Activated CD4-positive, alpha-beta memory T cell treated with anti-CD3 and anti-CD28 coated beads for 36 hours (primary cell): ENCODE measurements at regions not wholly inside any gene's neighbourhood (a gene's known extent, or its start where the extent isn't known, plus 50 kb on each side); places are given as distances from the start of the nearest gene placed in this dataset.
"Not testable (repeated sequence)": the region's sequence is repeated elsewhere in the genome, so short reads cannot be mapped to it uniquely, and the experiment has no call there.

ENCODE experiments used
- CTCF ChIA-PET: fragments of 350-600 bp; sonication (Branson Sonifier 250); formaldehyde crosslinking; loops from one replicate; lab custom pipeline; 2021; ENCODE audit warnings: antibody characterized with exemption, inconsistent platforms; lab: Charles Lee
- POLR2A ChIA-PET: fragments of 350-600 bp; sonication (Branson Sonifier 250); formaldehyde crosslinking; loops from one replicate; lab custom pipeline; 2021; ENCODE audit warnings: antibody characterized with exemption; lab: Charles Lee
- DNase-seq: peaks from one replicate; pipeline ENCODE4 v3.0.0-alpha.2; 2020
- H3K27ac Mint-ChIP-seq: one replicate; pipeline ENCODE4 v1.8.0; 2021; ENCODE audit warnings: mixed read lengths
- H3K27me3 Mint-ChIP-seq: one replicate; pipeline ENCODE4 v1.8.0; 2021; ENCODE audit warnings: mixed read lengths
- H3K36me3 Mint-ChIP-seq: one replicate; pipeline ENCODE4 v1.8.0; 2021; ENCODE audit warnings: mixed read lengths
- H3K4me1 Mint-ChIP-seq: one replicate; pipeline ENCODE4 v1.8.0; 2021; ENCODE audit warnings: low read depth, mixed read lengths
- H3K4me3 Mint-ChIP-seq: one replicate; pipeline ENCODE4 v1.8.0; 2021; ENCODE audit warnings: mild to moderate bottlenecking, mixed read lengths
- H3K9me3 Mint-ChIP-seq: one replicate; pipeline ENCODE4 v1.8.0; 2021; ENCODE audit warnings: mixed read lengths
- intact Hi-C: fragments of 100-400 bp; cut with micrococcal nuclease; formaldehyde crosslinking; loops from one replicate; pipeline ENCODE4 v1.15.1; 2023

- Mint-ChIP-seq H3K4me1 (no peaks in the 10 kb centered on the region), H3K27ac (no peak overlapping the region), H3K36me3 (no peaks in the 10 kb centered on the region), H3K27me3 (no peaks in the 10 kb centered on the region), H3K9me3 (peaks cover 3% of the 10 kb centered on the region), H3K4me3 (no peak overlapping the region)
- intact Hi-C loops = no loop called here
- ChIA-PET POLR2A (no interaction called here), CTCF (no interaction called here)
- DNase-seq = no peak
Observed at GRCh38 chr15:98330692-98331435, 317.5 kb upstream of the IGF1R start.

- Mint-ChIP-seq H3K9me3 (no peaks in the 10 kb centered on the region), H3K27ac (no peak overlapping the region), H3K27me3 (no peaks in the 10 kb centered on the region), H3K4me1 (no peaks in the 10 kb centered on the region), H3K4me3 (no peak overlapping the region), H3K36me3 (no peaks in the 10 kb centered on the region)
- no peak for DNase-seq
- ChIA-PET POLR2A (no interaction called here), CTCF (no interaction called here)
- intact Hi-C loops = no loop called here
Observed at GRCh38 chr15:98331676-98332075, 316.7 kb upstream of the IGF1R start.

GRCh38 chr15:98333251-98333650 lies 315.1 kb upstream of the IGF1R start:
- no peak for DNase-seq
- ChIA-PET POLR2A (no interaction called here), CTCF (interaction anchor here (2.5 kb wide), 1 partner anchor 22 kb away, joined by 14 read pairs; no protein-coding TSS in a partner anchor)
- Mint-ChIP-seq H3K4me1 (no peaks in the 10 kb centered on the region), H3K36me3 (no peaks in the 10 kb centered on the region), H3K27me3 (no peaks in the 10 kb centered on the region), H3K9me3 (no peaks in the 10 kb centered on the region), H3K4me3 (no peak overlapping the region), H3K27ac (no peak overlapping the region)
- intact Hi-C loops = no loop called here

- no peaks in the 10 kb centered on the region for H3K9me3 Mint-ChIP-seq
- no peak overlapping the region for H3K27ac Mint-ChIP-seq
- intact Hi-C loops = no loop called here
- DNase-seq = no peak
- ChIA-PET CTCF (no interaction called here), POLR2A (no interaction called here)
- H3K27me3 Mint-ChIP-seq = peaks cover 2% of the 10 kb centered on the region
- no peaks in the 10 kb centered on the region for H3K4me1 Mint-ChIP-seq
- no peak overlapping the region for H3K4me3 Mint-ChIP-seq
- no peaks in the 10 kb centered on the region for H3K36me3 Mint-ChIP-seq
Observed at GRCh38 chr15:98342911-98343310, 305.4 kb upstream of the IGF1R start.

GRCh38 chr15:98344591-98344990 lies 303.7 kb upstream of the IGF1R start:
- ChIA-PET POLR2A (no interaction called here), CTCF (interaction anchor here (1.7 kb wide), 1 partner anchor 77 kb away, joined by 5 read pairs; no protein-coding TSS in a partner anchor)
- no peak overlapping the region for H3K27ac Mint-ChIP-seq
- H3K9me3 Mint-ChIP-seq = no peaks in the 10 kb centered on the region
- H3K4me1 Mint-ChIP-seq = no peaks in the 10 kb centered on the region
- no peaks in the 10 kb centered on the region for H3K36me3 Mint-ChIP-seq
- intact Hi-C loops = no loop called here
- no peak overlapping the region for H3K4me3 Mint-ChIP-seq
- H3K27me3 Mint-ChIP-seq = peaks cover 4% of the 10 kb centered on the region
- DNase-seq = no peak

GRCh38 chr15:98347001-98347400 lies 301.3 kb upstream of the IGF1R start:
- ChIA-PET POLR2A (no interaction called here), CTCF (no interaction called here)
- no peak overlapping the region for H3K27ac Mint-ChIP-seq
- H3K4me1 Mint-ChIP-seq = no peaks in the 10 kb centered on the region
- no peaks in the 10 kb centered on the region for H3K9me3 Mint-ChIP-seq
- peaks cover 4% of the 10 kb centered on the region for H3K27me3 Mint-ChIP-seq
- H3K4me3 Mint-ChIP-seq = no peak overlapping the region
- no peak for DNase-seq
- no peaks in the 10 kb centered on the region for H3K36me3 Mint-ChIP-seq
- intact Hi-C loops = no loop called here

GRCh38 chr15:98347866-98348265 lies 300.5 kb upstream of the IGF1R start:
- ChIA-PET CTCF (interaction anchor here (0.7 to 1.2 kb wide), 2 partner anchors 10 to 36 kb away, joined by 3 to 5 read pairs; no protein-coding TSS in a partner anchor), POLR2A (no interaction called here)
- no peaks in the 10 kb centered on the region for H3K4me1 Mint-ChIP-seq
- no peaks in the 10 kb centered on the region for H3K9me3 Mint-ChIP-seq
- no peak overlapping the region for H3K4me3 Mint-ChIP-seq
- peaks cover 3% of the 10 kb centered on the region for H3K27me3 Mint-ChIP-seq
- no peak overlapping the region for H3K27ac Mint-ChIP-seq
- no peak for DNase-seq
- intact Hi-C loops = no loop called here
- no peaks in the 10 kb centered on the region for H3K36me3 Mint-ChIP-seq

GRCh38 chr15:98350276-98350675 lies 298.1 kb upstream of the IGF1R start:
- no peaks in the 10 kb centered on the region for H3K9me3 Mint-ChIP-seq
- no peaks in the 10 kb centered on the region for H3K4me1 Mint-ChIP-seq
- peaks cover 3% of the 10 kb centered on the region for H3K27me3 Mint-ChIP-seq
- ChIA-PET CTCF (no interaction called here), POLR2A (no interaction called here)
- H3K36me3 Mint-ChIP-seq = no peaks in the 10 kb centered on the region
- no peak for DNase-seq
- H3K4me3 Mint-ChIP-seq = no peak overlapping the region
- H3K27ac Mint-ChIP-seq = no peak overlapping the region
- intact Hi-C loops = no loop called here

- H3K4me1 Mint-ChIP-seq, H3K36me3 Mint-ChIP-seq, H3K4me3 Mint-ChIP-seq, H3K27ac Mint-ChIP-seq, intact Hi-C loops, DNase-seq, H3K9me3 Mint-ChIP-seq, H3K27me3 Mint-ChIP-seq, CTCF ChIA-PET, POLR2A ChIA-PET: not testable (repeated sequence)
Observed at GRCh38 chr15:98358274-98358673, 290.1 kb upstream of the IGF1R start.

GRCh38 chr15:98358971-98359370 lies 289.4 kb upstream of the IGF1R start:
- Mint-ChIP-seq H3K27me3 (no peaks in the 10 kb centered on the region), H3K27ac (no peak overlapping the region), H3K4me3 (no peak overlapping the region), H3K4me1 (no peaks in the 10 kb centered on the region), H3K36me3 (no peaks in the 10 kb centered on the region), H3K9me3 (peaks cover 3% of the 10 kb centered on the region)
- intact Hi-C loops = no loop called here
- CTCF ChIA-PET = no interaction called here
- POLR2A ChIA-PET = no interaction called here
- no peak for DNase-seq

GRCh38 chr15:98363416-98363815 lies 284.9 kb upstream of the IGF1R start:
- POLR2A ChIA-PET = interaction anchor here (0.8 kb wide), 1 partner anchor 11 kb away, joined by 3 read pairs; no protein-coding TSS in a partner anchor
- H3K4me1 Mint-ChIP-seq = no peaks in the 10 kb centered on the region
- no peak overlapping the region for H3K4me3 Mint-ChIP-seq

GRCh38 chr15:98363955-98364354 lies 284.4 kb upstream of the IGF1R start:
- no peak for DNase-seq
- intact Hi-C loops = no loop called here
- Mint-ChIP-seq H3K27me3 (no peaks in the 10 kb centered on the region), H3K4me1 (no peaks in the 10 kb centered on the region), H3K4me3 (no peak overlapping the region), H3K27ac (no peak overlapping the region), H3K36me3 (no peaks in the 10 kb centered on the region), H3K9me3 (no peaks in the 10 kb centered on the region)
- ChIA-PET POLR2A (interaction anchor here (0.8 kb wide), 1 partner anchor 12 kb away, joined by 3 read pairs; no protein-coding TSS in a partner anchor), CTCF (no interaction called here)

More at GRCh38 chr15:98363416-98363815, 284.9 kb upstream of the IGF1R start:
- DNase-seq = no peak
- Mint-ChIP-seq H3K27me3 (no peaks in the 10 kb centered on the region), H3K27ac (no peak overlapping the region), H3K36me3 (no peaks in the 10 kb centered on the region), H3K9me3 (no peaks in the 10 kb centered on the region)
- intact Hi-C loops = no loop called here
- CTCF ChIA-PET = no interaction called here
